NCI-H2196 (cell line): ENCODE measurements at regions not wholly inside any gene's neighbourhood (a gene's known extent, or its start where the extent isn't known, plus 50 kb on each side); places are given as distances from the start of the nearest gene placed in this dataset.
A peak's percentile ranks its signal among the peaks of the same experiment; 100 is the strongest.

Experiments used
- DNase-seq: peaks from one replicate; lab custom pipeline; 2025; ENCODE audit not compliant: unreplicated experiment; lab: John Stamatoyannopoulos, UW

DNA sequence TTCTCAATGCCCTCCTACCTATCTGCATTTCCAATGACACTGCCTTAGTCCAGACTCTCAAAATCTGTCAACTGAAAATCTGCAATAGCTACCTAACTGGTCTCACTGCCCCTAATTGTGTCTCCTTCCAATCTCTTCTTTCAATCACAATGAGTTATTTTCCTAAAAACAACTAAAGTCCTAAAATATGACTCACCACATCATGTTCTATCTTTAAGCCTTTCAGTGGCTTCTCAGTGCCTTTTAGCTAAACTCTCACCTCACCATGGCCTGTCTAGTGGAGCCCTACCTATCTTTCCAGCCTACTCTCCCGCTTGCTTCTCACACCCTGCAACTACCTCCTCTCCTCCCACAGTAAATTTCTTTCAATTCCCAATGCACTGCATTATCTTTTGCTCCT, 220.9 kb upstream of the PKDCC start:
- no peak for DNase-seq

DNA sequence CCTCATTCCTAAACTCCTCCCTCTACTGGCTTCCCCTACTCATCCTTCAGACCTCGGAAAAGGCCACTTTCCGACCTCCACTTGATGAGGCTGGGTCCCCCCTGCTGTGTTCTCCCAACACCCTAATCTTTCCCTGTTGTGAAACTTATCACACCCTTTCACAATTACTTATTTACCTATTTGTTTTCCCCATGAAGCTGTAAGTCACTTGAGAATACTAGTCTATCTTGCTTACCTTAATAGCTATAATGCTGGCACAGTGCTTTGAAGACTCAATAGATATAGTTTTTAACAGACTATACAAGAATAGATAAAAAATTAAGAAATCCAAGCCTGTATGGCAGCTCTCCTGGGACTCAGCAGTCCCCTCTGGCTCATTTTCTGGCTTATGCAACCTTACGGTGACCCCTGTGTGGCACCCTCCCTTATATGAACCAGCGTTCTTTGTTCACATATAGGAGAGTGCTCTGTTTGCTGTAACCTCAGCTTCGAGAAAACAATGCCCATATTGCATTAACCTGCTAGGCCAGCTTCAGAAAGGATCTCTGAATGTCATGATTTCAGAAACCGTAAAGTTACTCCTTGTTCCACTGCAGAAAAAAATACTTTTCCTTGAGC, 220.4 kb upstream of the PKDCC start:
- no peak for DNase-seq

DNA sequence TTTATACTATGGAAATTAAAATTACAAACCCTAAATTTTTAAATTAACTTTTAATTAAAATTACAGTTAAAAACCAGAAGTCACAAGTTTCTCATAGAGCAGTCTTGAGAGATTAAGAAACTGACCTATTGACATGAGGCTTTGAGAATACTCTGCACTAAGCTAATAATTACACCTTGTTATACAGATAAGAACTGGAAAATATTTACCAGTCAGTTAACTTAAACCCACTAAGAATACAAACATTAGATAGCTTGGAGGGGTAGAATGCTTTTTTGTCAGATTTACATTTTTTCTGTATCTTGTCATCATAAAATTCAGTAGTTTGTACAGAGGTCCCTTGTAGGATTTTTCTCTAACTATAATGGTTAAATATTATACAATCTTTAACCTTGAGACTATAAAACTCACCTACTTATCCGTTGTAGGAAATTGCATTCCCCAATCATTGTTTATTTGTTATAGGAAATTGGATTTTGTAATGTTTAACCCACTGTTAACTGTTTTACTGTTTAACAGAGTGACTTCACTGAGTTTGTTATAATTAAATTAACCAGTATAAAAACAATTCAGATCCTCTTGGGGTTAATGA, 219.7 kb upstream of the PKDCC start:
- no peak for DNase-seq

DNA sequence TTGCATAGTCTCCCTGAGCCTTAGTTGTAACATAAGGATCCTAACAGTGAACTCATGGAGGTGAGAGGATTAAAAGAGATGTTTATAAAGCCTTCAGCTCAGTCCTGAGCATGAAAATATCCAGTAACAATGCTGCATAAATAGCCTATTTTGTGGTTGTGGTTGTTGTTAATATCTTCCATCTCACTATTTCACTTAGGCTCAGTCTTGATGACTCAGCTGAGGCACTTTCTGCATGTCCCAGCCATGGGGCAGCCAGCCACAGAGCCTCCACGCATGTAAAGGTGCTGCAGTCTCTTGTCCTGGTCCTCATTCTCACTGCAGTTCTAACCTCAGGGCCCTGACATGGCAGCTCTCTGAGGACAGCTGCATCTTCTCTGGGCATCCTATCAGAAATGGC, 218.8 kb upstream of the PKDCC start:
- DNase-seq, result no peak

DNA sequence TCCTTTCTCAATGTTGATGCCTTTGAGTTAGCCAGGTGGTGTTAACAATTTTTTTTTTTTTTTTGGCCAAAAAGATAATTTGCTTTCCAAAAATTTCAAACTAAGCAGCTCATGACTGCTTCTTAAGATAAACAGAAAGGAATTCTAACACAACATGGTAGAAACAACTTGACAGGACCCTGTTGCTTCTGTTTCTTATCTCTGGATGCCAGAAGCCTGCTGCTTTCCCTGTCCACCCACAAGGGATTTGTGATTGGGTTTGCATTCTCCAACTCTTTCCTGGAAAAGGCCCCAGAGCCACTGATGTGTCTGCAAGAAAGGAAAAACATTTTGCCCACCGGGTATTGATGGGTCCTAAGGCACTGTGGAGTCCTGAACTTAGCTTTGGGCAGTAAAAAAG, 217.2 kb upstream of the PKDCC start:
- DNase-seq, result no peak

DNA sequence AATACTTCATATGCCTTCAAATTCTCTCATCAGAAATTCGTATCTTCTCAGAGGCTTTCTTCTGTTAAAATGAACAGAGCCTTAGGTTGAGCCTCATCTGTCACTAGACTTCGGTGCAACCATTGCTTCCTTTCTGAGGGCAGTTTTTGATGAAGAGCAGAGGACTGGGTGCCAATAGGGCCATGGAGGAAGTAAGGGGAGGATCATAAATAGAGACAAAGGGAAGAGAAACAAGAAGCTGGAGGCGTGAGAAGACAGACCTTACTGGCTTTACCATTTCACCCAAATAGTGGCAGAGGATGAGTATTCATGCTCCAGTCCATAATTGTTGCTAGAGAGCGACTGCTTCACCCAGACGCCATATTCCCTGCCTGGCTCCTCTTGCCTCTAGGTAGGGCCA, 215.6 kb upstream of the PKDCC start:
- no peak for DNase-seq

DNA sequence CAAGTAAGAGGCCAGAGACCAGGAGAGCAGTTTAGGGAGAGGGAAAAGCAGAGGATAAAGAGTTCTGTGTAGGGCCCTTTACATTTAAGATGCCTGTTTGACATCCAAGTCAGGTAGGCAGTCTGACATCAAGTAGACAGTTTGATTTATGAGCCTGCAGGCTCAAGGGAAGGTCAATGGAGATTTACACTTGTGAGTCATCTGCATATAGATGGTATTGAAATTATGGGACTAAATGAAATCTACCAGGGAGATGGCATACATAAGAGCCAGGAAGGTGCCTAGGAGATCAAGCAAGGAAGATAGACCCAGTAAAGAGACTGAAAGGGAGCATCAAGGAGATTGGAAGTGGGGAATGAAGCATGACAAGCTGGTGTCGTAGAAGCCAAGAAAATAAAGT, 212.4 kb upstream of the PKDCC start:
- no peak for DNase-seq

DNA sequence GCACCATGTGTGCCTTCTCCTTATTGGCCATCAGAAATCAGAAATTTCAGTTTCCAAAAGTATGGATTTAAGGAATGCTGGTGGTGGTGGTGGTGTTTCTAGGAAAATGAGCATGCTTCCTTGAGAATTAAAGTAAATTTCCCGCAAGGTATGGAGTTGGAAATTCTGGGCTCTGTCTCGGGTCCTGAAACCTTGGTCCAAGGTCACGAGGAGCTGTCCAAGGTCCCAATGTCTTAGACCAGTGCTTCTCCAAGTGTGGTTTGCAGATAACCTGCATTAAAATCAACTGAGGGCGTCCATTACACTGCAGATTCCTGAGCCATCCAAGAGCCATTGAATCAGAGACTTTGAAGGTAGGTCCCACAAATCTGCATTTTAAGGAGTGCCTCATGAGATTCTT, 210.9 kb upstream of the PKDCC start:
- DNase-seq, result no peak

DNA sequence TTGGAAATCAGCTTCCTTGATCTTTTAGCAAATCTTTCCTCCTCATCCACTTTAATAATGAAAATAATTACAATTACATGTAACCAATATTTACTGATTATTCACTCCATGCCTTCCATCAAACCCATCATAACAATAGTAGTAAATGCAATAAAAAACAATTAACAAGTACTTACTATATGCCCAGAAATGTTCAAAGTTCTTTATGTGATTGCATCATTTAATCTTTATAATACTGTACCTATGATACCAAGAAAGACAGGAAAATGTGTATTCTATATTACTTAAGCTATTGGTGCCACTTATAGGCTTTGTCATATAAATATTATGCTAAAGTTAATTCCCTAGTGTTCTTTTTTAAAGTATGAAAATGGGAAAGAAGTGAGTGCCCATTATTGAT, 210.2 kb upstream of the PKDCC start:
- DNase-seq, result no peak

DNA sequence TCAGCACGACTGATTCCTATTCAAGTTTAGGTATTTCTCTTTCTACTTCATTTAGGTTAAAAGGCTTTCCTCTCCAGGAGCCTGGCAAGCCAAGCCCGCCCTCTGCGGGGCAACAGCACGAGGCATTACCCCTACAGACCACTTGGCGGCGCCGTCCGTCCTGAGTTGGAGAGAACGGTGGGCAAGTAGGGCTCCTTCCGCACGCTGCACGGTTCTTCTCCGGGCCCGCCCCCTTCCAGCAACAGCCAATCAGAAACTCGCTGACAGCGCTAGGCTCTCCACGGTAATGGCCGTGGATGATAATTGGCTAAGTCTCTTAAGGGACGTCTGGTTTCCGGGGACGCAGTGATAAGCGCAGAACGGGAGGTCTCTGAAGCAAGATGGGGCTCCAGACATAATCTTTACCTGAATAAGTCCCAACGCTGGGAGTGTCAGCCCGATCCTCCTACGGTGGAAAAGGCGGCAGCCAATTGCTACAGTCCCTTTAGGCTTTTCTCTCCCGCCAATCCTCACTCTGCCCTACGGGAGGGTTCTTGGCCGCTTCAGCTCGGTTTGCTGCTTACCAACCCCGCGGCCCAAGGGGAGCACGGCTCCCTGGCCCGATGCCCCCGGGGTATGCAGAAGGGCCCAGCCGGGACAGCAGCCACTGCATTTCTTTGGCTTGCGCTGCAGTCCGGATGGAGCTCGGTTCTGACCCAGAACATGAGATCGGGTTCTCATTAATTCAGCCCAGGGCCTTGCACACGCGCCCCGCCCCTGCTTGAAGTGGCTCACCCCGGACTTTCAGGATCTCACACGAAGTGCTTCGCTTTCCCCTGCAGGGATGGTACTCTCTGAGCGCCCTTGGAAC, 206.9 kb upstream of the PKDCC start:
- peak; percentile 96 for DNase-seq

DNA sequence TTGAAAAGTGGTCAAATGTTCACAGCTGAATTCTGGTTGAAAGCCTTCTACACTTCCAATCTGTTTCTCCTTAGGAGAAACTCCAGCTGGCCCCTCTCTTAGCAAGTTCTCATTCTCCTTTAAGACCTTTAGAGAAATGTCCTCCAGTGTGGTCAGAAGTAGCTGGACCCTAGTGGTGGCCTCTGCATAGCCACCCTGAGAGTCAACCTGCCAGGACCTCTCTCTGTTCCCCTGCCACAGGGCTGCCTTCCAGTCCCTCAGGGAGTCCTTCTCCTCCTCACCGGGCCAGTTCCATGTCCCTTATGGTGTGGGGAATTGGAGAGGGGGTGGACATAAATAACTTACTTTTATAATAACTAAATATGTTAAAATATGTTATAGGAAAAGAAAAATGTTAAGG, 200.9 kb upstream of the PKDCC start:
- no peak for DNase-seq

DNA sequence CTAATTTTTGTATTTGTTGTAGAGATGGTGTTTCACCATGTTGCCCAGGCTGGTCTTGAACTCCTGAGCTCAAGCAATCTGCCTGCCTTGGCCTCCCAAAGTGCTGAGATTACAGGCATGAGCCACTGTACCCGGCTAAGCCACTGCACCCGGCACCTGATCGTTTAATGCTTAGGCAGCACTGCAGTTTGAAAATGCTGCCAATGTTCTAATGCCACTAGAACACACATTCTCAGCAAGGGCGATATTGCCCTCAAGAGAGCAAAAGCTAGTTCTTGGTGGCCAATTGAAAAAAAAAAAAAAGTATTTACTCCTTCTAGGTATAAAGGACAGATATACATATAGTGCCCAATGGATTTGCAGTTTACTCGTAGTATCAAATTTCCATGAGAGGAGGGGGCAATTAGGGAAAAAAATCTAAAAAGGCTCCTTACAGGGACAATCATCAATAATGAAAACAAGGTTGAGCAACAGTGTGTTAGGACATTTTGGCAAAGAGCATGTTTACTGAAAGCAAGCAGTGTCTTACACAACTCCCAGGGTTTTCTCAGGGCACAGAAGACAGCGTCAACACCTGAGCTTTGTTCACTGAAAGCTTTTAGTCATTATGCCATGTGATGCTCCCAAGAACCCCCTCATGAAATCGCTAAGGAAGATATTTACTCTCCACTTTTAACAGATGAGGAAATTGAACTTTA, 199.9 kb upstream of the PKDCC start:
- DNase-seq, result peak; percentile 22

DNA sequence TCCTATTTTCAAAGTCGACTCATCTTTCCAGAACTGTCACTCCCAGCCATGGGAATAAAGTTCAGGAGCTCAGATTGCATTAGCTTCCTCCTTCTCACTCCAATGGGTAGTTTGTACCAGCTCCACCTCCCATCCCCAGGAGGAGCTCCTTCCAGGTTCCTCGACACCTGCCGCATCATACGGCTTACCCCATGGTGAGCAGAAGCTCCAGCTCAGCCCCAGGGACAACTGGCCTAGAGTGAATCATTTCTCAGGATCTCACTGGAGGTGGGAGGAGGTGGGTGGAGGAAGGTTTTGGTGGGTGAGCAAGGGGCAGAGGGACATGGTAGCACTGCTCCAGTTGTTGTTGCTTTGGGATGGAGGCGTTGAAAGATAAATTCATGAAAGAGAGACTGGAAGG, 196.3 kb upstream of the PKDCC start:
- DNase-seq, result no peak

DNA sequence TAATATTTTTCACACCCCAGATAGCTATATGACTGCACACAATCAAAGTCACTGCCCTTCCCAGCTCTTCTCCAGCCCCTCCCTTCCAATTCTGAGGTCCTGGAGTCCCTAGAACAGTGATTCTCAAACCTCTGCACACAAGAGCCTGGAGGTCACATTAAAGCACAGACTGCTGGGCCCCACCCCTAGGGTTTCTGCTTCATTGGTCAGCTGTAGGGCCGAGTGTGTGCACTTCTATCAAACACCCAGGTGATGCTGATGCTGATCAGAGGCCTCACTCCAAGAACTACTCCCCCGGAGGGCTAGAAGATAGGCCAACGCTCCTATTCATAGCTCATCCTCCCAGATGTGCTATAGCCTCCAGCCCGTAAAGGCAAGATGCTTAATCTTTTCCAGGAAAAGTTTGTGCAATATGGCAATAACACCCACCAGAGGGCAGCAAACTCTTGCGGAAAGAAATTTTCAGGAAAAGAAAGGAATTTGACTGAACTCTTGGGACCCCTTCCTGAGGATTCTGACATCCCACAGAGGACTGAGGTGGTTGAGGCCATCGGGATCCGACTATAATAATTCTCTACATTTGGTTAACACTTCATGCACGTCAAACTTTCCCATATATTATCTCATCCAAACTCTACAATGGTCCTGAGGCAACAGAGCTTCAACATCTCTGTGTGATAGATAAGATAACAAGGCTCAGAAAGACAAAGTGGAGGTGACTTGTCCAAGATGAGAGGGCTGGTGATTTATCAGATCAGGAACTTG, 194.2 kb upstream of the PKDCC start:
- DNase-seq, result peak; percentile 54

DNA sequence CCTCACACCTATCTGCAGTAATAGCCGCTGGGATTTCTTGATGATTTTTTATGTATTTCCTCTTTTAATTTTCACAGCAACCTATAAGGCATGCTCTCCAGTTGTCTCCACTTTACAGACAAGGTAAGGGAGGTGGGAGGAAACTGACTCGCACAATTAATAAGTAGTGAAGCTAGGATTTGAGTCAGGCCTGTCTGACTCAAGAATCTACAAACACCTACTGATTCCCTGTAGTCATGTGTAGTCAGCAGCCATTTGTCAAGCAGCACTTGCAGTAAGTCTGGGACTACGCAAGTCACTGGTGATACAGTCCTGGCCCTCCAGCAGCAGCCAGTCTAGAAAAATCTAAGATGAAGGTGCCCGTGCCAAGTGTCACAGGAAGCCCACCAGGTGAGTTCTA, 193.6 kb upstream of the PKDCC start:
- no peak for DNase-seq

DNA sequence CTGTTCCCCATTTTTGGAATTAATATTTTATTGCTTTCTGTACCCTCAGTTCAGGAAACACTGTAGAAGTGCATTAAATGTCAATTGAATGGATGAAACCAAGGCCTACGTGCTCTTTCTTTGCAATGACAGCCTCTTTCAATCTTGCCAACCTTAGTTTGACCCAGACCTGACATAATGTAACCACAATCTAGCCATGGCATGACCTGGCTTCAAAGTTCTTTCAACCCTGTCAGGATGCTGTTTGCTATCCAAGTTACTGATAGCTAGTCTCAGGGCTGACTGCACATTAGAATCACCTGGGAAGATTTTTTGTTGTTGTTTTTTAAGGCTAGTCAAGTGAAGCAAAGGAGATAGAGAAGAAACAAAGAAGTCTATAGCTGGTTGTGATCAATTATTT, 190.9 kb upstream of the PKDCC start:
- DNase-seq, result no peak

DNA sequence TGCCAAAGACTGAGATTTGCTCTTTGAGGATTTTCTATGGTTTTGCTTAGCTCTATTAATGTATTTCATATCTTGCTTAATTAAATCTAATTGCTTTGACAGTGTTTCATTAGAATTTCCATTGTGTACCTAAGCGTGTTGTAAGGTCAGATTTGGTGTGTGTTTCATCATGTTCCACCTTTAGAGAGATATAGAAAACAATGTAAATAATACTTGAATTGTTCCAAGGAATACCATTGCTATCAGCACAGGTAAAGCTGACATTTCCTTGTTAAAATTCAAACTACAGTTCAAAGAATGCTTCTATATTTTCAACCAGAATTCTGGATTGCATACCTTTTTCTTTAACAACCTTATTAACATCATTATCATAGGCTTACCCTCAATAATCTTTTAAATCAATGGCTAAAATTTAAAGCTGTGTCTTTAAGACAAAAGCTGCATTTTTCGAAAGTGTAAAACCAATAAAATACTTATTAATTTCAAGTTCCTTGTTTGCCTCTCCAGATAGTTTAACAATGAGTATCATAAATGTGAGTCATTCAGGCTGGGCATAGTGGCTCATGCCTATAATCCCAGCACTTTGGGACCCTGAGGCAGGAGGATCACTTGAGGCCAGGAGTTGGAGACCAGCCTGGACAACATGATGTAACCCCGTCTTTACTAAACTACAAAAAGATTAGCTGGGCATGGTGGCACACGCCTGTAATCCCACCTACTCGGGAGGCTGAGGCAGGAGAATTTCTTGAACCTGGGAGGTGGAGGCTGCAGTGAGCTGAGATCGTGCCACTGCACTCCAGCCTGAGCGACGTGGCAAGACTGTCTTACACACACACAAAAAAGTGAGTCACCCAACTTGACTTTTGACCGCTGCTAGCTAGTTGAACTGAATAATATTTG, 188.0 kb upstream of the PKDCC start:
- DNase-seq, result no peak

DNA sequence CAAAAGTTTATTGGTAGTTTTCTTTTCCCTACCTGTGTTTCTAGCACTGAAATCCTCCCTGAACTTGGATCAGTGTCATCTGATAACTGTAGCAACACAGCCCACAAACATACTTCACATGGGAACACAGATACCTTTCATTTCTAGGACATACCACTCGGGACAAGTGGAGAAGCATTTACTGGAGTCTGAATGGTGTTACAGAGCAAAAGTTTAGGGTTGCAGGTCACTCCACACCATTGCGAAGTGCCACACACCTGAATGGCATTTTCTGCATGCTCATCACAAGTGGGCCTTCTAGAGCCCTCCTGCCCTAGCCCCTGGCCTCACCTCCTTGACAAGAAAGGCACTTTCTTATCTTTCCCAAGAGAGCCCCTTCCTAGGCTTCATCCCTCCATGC, 184.8 kb upstream of the PKDCC start:
- DNase-seq, result no peak

DNA sequence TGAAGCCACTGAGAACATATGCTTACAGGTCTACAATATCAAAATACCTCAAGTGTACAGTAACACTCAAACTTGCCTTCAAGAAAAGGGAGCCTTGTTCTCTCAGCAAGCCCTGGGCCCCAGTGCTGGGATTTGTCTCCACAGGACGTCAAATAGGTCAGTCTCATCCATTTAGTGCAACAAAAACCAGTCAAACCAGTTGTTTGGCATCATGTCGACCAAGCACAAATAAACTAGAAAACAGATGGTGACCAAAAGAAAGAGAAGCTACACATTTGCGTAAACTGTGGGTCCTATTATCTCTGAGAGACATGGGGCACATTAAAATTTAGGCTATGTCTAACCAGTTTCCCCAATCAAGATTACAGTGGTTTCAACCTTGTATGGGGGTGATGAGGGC, 182.6 kb upstream of the PKDCC start:
- no peak for DNase-seq

DNA sequence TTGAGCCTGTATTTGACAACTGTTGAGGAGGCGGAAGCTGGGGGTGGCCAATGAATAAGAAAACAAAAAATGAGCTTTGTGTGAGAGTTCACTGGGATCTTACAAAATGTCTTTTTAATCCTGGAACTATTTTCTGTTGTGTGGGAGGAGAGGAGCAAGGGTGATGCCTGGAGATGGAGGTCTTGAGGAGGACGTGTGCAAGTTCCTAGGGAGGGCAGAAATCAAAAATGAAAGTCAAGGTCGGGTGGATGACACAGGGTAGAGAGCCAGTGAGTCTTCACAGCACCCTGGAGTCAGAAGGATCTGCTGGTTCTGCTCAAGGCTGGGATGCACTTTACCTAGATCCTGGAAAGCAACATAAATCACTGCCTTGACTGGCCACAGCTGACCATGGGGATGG, 180.3 kb upstream of the PKDCC start:
- no peak for DNase-seq
